ENCODE measurements at regions not wholly inside any gene's neighbourhood (a gene's known extent, or its start where the extent isn't known, plus 50 kb on each side); places are given as distances from the start of the nearest gene placed in this dataset.

DNA sequence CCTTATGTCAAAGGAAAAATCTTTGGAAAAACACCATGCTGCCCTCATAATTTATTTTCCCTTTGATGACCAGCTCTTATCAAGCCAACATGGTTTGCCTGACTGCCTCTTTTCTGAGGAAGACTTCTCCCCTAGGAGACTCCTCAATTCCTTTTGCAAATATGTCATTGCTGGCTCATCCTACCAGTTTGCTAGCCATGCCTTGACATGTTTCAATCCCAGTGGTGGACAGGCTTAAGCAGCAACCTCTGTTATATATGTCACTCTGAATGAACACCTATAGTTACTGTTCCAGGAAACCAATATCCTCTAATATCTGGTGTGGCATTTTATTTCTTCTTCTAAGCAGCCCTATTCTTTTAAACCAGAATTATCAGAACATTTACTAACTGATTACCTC, 615.8 kb downstream of the HTR1A start:
- DNase-seq (ENCODE audit: low read depth): no peak

- no peak for DNase-seq (ENCODE audit: low read depth)
Measured at GRCh38 chr5:63341442-63341841, 620.8 kb downstream of the HTR1A start.

GRCh38 chr5:63323926-63324325, 638.3 kb downstream of the HTR1A start:
- no peak for DNase-seq (ENCODE audit: low read depth)

GRCh38 chr5:63314551-63314950, 647.7 kb downstream of the HTR1A start:
- no peak for DNase-seq (ENCODE audit: low read depth)

DNA sequence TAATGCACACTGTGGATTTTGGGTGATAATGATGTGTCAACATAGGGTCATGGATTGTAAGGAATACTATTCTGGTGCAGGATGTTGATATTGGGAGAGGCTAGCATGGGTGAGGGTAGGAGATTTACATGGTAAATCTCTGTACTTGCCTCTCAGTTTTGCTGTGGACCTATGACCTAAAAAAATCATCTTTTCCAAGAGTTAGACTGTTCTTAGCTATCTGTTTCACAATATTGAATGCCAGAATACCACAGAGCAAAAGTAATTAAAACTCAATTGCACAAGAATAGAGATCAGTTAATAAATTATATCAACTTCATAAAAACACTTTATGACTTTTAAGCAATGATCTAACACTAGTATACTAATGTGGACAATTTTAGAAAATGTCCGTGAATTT, 651.6 kb downstream of the HTR1A start:
- DNase-seq (ENCODE audit: low read depth): no peak

GRCh38 chr5:63306909-63307308, 655.3 kb downstream of the HTR1A start:
- no peak for DNase-seq (ENCODE audit: low read depth)

DNA sequence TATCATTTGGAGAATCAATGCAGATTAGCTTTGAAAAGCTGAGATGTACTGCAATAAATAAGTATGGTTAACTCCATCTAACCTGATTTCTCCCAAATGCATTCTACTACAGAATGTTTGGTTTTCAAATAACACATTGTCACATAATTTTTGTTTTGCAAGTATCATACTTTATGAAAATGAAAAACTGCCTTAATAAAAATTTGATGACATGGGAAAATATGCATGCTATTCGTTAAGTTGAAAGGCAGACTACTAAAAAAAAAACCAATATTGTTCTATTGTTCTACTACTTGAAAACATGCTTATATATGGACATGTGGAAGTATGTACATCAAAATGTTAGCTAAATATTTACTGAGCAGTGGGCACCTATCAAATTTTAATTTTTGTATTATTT, 668.9 kb downstream of the HTR1A start:
- no peak for DNase-seq (ENCODE audit: low read depth)

DNA sequence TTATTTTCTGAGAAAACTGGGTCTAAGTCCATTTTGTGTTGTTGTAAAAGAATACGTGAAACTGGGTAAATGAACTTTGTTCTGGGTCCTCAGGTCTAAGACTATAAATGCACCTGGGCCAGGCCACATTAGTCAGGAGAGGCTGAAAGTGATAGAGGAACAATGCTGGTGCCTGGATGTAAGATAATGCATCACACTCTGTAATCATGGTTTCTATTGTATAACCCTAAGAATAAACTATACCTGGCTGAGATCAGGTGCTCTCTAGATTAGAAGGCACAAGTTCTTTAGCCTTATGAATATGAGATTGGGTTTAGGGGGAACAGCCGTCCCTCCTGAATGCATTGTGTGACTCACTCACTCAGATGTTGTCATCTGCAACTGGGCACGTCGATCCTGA, 675.5 kb downstream of the HTR1A start:
- DNase-seq (ENCODE audit: low read depth): no peak

DNA sequence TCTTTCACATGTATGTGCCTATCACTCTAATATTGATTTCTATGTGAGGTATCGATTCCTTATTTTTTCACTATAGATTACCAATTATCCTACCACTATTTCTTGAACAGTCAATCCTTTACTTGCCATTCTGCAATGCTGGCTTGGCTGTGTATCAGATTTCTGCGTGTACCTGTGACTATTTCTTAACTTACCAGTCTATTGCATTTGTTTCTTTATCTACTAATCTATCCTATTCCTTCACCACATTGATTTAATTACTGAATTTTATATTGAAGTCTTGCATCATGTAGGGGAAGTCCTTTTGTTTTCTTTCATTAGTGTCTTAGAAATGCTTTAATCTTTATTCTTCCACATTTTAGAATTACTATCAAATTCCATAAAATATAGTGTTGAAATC, 684.8 kb downstream of the LRRC70 start:
- DNase-seq (ENCODE audit: low read depth): no peak

- no peak for DNase-seq (ENCODE audit: low read depth)
Measured at GRCh38 chr5:63262185-63262981, 683.8 kb downstream of the LRRC70 start.

DNA sequence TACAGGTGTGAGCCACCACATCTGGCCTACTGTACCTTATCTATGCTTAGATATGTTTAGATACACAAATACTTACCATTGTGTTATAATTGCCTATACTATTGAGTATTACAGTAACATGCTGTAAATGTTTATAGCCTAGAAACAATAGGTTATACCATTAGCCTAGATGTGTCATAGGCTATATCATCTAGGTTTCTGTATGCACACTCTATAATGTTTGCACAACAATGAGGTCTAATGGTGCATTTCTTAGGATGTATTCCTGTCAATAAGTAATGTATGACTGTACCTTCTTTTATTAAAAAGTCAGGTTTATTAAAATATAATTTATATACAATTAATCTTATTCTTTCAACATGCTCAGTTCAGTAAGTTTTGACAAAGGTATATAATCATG, 683.1 kb downstream of the LRRC70 start:
- no peak for DNase-seq (ENCODE audit: low read depth)

DNA sequence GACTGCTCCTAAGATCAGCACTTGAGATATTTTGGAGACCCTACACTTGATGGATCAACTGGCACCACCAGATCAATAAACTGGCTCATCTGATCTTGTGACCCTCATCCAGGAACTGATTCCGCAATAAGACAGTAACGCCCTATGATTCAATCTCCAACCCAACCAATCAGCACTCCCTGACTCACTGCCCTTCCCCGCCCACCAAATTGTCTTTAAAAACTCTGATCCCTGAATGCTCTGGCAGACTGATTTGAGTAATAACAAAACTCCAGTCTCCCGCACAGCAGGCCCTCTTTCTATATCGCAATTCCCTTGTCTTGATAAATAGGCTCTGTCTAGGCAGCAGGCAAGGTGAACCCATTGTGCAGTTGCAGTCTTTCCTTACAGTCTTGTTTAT, 677.0 kb downstream of the LRRC70 start:
- no peak for DNase-seq (ENCODE audit: low read depth)

- no peak for DNase-seq (ENCODE audit: low read depth)
Measured at GRCh38 chr5:63250939-63251338, 672.3 kb downstream of the LRRC70 start.

DNA sequence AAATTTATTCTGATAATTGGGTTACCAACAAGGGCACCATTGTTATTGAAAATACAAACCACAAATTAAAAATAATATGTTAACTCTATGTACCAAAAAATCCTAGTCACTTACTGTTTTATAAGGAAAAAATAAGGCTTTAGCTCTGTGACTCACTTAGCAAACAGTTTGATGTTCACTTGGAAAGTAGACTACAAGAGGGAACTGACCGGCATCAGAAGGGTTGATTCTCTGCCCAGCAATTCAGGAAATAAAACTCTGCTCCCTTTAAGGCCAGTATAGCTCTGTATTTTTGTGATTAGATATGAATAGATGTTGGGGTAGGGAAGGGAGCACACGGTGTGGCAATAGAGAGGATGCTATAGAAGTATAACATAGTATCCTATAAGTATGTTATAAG, 671.3 kb downstream of the LRRC70 start:
- DNase-seq (ENCODE audit: low read depth): no peak

DNA sequence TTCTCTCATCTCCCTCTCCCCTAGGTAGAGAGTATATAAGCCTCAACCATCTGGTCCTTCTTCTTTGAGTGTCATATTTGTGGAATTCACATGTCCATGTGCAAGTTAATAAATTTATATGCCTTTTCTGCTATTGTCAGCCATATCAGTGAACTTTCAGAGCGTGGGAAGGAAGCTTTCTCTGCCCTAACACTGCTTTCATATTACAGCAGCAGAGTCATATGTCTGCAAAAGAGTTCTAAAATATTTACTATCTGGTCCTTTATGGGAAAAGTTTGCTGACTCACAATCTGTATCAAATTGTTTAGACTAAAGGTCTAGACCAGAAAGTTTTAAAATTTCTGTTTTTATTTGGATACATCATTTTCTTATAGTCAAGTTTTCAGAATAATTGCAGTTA, 669.0 kb downstream of the LRRC70 start:
- no peak for DNase-seq (ENCODE audit: low read depth)

DNA sequence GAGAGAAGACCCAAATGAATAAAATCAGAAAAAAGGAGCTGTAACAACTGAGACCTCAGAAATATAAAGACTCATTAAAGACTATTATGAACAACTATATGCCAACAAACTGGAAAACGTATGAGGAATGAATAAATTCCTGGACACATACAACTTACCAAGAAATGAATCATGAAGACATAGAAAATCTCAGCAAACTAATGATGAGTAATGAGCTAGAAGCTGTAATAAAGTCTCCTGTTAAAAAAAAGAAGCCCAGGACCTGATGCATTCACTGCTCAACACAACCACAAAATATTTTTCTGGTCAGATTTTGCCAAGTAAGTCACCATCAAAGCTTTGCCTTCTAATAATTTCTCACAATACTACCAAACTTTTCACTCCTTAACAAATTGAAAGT, 666.7 kb downstream of the LRRC70 start:
- DNase-seq (ENCODE audit: low read depth): no peak

DNA sequence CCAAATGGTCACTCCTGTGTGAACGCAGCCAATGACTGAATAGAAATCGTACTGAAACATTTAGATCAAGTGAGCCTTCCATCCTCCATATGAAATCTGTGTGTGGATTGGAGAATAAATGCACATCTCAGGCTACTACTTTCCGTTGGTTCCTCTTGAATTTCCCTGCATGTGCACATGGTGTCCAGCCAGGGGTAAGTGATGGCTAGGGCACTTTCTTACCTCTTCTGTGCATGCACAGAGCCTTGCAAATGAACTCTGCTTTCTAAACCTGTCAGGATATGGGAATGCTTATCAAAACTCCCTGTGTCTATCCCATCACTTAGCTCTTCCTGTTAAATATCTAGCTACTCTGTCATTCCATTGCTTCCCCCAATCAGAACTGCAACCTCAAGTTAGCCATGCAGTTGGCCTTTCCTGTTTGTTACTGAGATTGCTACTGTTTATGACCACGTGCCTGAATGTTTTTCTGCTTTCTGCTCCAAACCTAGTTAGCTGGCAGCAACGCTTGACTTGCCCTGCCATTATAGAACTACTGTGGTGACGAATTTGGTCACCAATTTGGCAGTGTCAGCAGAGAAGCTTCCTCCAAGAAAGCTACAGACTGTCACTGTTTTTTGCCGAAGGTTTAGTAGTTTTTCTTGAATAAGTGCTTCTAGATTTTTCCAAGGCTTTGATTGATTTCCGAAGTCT, 661.6 kb downstream of the LRRC70 start:
- no peak for DNase-seq (ENCODE audit: low read depth)

- no peak for DNase-seq (ENCODE audit: low read depth)
Measured at GRCh38 chr5:63233911-63234310, 655.3 kb downstream of the LRRC70 start.

GRCh38 chr5:63233361-63233760, 654.7 kb downstream of the LRRC70 start:
- DNase-seq (ENCODE audit: low read depth): no peak

GRCh38 chr5:63230754-63231153, 652.1 kb downstream of the LRRC70 start:
- DNase-seq (ENCODE audit: low read depth): no peak

DNA sequence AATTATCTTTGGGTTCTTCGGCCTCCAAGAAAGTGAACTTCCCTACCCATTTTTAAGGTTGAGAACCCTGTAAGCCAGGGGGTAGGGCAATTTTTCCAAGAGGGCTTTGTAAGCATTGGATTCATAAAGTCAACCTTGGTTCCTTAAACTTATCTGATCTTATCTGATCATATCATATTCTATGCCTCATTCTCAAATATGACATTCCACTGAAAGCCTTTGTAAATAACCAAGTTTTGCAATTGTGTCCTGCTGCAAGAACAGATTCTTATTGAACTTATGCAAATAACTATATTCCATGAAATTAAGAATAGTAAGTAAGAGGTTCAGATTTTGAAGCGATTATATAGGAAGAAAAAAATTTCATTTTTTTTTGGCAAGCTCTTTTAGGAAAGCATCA, 649.5 kb downstream of the LRRC70 start:
- no peak for DNase-seq (ENCODE audit: low read depth)

- DNase-seq (ENCODE audit: low read depth): no peak
Measured at GRCh38 chr5:63220244-63220643, 641.6 kb downstream of the LRRC70 start.

DNA sequence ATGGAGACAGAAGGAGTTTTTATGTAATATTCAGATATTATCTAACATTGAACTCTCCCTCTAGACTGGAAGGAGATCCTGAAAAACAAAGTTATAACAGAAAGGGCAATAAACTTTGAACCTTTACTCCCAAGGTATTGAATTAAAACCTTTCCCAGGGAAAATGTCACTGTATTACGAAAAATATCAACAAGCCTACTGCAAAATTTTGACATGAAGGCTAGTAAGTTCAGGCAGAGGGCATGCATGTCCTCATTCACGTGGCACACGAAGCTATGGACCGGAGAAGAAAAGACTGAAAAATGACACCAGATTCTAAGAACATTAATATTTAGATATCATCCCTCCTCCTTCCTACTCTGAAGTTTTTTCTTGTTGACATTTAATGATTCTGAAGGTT, 638.8 kb downstream of the LRRC70 start:
- DNase-seq (ENCODE audit: low read depth): no peak

GRCh38 chr5:63213256-63213655, 634.6 kb downstream of the LRRC70 start:
- no peak for DNase-seq (ENCODE audit: low read depth)

Measured in GM04503 (cell line).